HepG2 (cell line): ENCODE measurements at regions not wholly inside any gene's neighbourhood (a gene's known extent, or its start where the extent isn't known, plus 50 kb on each side); places are given as distances from the start of the nearest gene placed in this dataset.

Source experiments
- ATAC-seq: fragments of 200-7000 bp; cut with Tn5 transposase; 3 replicates; pipeline ENCODE4 v1.9.1; 2020; ENCODE audit warnings: mild to moderate bottlenecking, moderate library complexity
- BruUV-seq: library from RNA; stranded (reverse); fragments of 400-500 nt; replicated peaks from 2 replicates; lab custom pipeline; 2021; lab: Mats Ljungman, UMichigan
- CTCF ChIA-PET: fragments of 300-600 bp; formaldehyde crosslinking; extraction: SDS; loops from one replicate; lab custom pipeline; 2021; ENCODE audit warnings: low total read pairs, inconsistent platforms, low intra/inter-chr PET ratio; lab: Yijun Ruan, JAX
- POLR2A ChIA-PET: fragments of 350-600 bp; sonication (Branson Sonifier 250); formaldehyde crosslinking; loops from one replicate; lab custom pipeline; 2020; ENCODE audit warnings: antibody characterized with exemption, inconsistent platforms; lab: Yijun Ruan, JAX
- DNase-seq: peaks from one replicate; pipeline ENCODE4 v3.0.0-alpha.2; 2015; ENCODE audit warnings: low spot score
- FAIRE-seq: peaks from 3 replicates; lab custom pipeline; 2011; peaks lifted over from hg19 to GRCh38; lab: Jason Lieb, UNC
- H2AFZ ChIP-seq: one replicate; pipeline ENCODE4 v1.6.1; 2011; ENCODE audit warnings: low read length, inconsistent platforms
- H3K27ac ChIP-seq: fragments of 300-600 bp; 3 replicates; pipeline ENCODE4 v1.8.0; 2011; ENCODE audit warnings: mixed run types, mild to moderate bottlenecking, mixed read lengths, low read length, inconsistent platforms; ENCODE audit not compliant: insufficient read depth; ENCODE audit errors: extremely low read length
- H3K27me3 ChIP-seq, 2 experiments: fragments of 200-600 bp in 1 of 2; 2 replicates in 1 of 2; 3 replicates in 1 of 2; pipeline versions ENCODE4 v1.6.0 to v1.8.0; 2011; ENCODE audit warnings: low read length in 2 of 2, mild to moderate bottlenecking in 2 of 2, moderate library complexity in 2 of 2, inconsistent platforms in 1 of 2; ENCODE audit not compliant: insufficient read depth in 2 of 2, control insufficient read depth in 1 of 2
- H3K36me3 ChIP-seq, 2 experiments: fragments of 200-600 bp in 1 of 2; replicated peaks in 1 of 2; 2 replicates in 1 of 2; 3 replicates in 1 of 2; pipeline versions ENCODE4 v1.5.1 to v1.8.0; 2011; ENCODE audit warnings: low read length in 2 of 2, inconsistent platforms in 1 of 2; ENCODE audit not compliant: insufficient read depth in 2 of 2, control insufficient read depth in 1 of 2
- H3K4me1 ChIP-seq: 2 replicates; pipeline ENCODE4 v1.5.1; 2012; ENCODE audit warnings: low read length, inconsistent platforms; ENCODE audit not compliant: insufficient read depth
- H3K4me2 ChIP-seq: 2 replicates; pipeline ENCODE4 v1.6.0; 2011; ENCODE audit warnings: low read depth, low read length, inconsistent platforms
- H3K4me3 ChIP-seq, 3 experiments: fragments of 200-600 bp in 1 of 3; sonication (generic), shearing (Covaris generic) in 1 of 3; replicated peaks in 1 of 3; 2 replicates each; pipeline ENCODE4 v1.5.1; 2011 to 2016; ENCODE audit warnings: low read length in 3 of 3, inconsistent platforms in 2 of 3, low read depth in 2 of 3, mild to moderate bottlenecking in 2 of 3, control low read depth in 1 of 3, mixed read lengths in 1 of 3; ENCODE audit not compliant: insufficient read depth in 1 of 3
- H3K79me2 ChIP-seq: one replicate; pipeline ENCODE4 v1.6.1; 2011; ENCODE audit warnings: low read length, inconsistent platforms; ENCODE audit not compliant: insufficient read depth
- H3K9ac ChIP-seq: 2 replicates; pipeline ENCODE4 v1.6.0; 2011; ENCODE audit warnings: mild to moderate bottlenecking, low read depth, low read length, inconsistent platforms; ENCODE audit not compliant: insufficient read depth
- H3K9me3 ChIP-seq: 2 replicates; pipeline ENCODE4 v1.5.1; 2012; ENCODE audit warnings: mild to moderate bottlenecking, low read length
- H4K20me1 ChIP-seq: 2 replicates; pipeline ENCODE4 v1.6.0; 2011; ENCODE audit warnings: inconsistent platforms, mild to moderate bottlenecking, low read length, moderate library complexity; ENCODE audit not compliant: insufficient read depth
- AGO2 ChIP-seq: fragments of 200-400 bp; formaldehyde crosslinking; optimal IDR thresholded peaks from 2 replicates; pipeline ENCODE3; 2017; ENCODE audit warnings: mild to moderate bottlenecking, low read depth, low read length, moderate library complexity
- NFE2L1 ChIP-seq: sonication (generic); formaldehyde crosslinking; IDR thresholded peaks from 2 replicates; pipeline ENCODE4 v1.4.0; 2020; ENCODE audit warnings: missing genetic modification reagents, mild to moderate bottlenecking, borderline replicate concordance
- SMC3 ChIP-seq: IDR thresholded peaks from 2 replicates; pipeline ENCODE4 v1.6.1; 2011; ENCODE audit warnings: low read length, improper control_type of control experiment
- STAG1 ChIP-seq: sonication (generic); formaldehyde crosslinking; IDR thresholded peaks from 2 replicates; pipeline ENCODE4 v1.4.0; 2020; ENCODE audit warnings: missing genetic modification reagents
- TBL1XR1 ChIP-seq: fragments of 150-350 bp; IDR thresholded peaks from 2 replicates; pipeline ENCODE4 v1.6.1; 2014; ENCODE audit warnings: borderline replicate concordance, low read length; ENCODE audit not compliant: partially characterized antibody
- ZBTB38 ChIP-seq: sonication (generic); formaldehyde crosslinking; IDR thresholded peaks from 2 replicates; pipeline ENCODE4 v1.5.1; 2020; ENCODE audit warnings: mild to moderate bottlenecking, missing genetic modification reagents
- ZNF460 ChIP-seq: sonication (generic); formaldehyde crosslinking; IDR thresholded peaks from 2 replicates; pipeline ENCODE4 v1.5.1; 2020; ENCODE audit warnings: missing genetic modification reagents, mild to moderate bottlenecking, borderline replicate concordance
- ZNF552 ChIP-seq: sonication (generic); formaldehyde crosslinking; IDR thresholded peaks from 2 replicates; pipeline ENCODE4 v1.9.0; 2022; ENCODE audit warnings: missing genetic modification reagents, mild to moderate bottlenecking, borderline replicate concordance
- ZNF670 ChIP-seq: sonication (generic); formaldehyde crosslinking; IDR thresholded peaks from 2 replicates; pipeline ENCODE4 v1.8.0; 2022; ENCODE audit warnings: mild to moderate bottlenecking, missing genetic modification reagents, borderline replicate concordance
- WGBS: methylation state at CpG from one replicate; pipeline ENCODE4 v1.1.6; 2017; ENCODE audit warnings: low lambda C conversion rate; 5-methylcytosine and 5-hydroxymethylcytosine counted together
- in situ Hi-C: cut with HindIII; loops from 2 replicates; pipeline ENCODE4 v1.10.0; 2017; ENCODE audit warnings: low pct_unique_long_range_greater_than_20kb; ENCODE audit not compliant: extremely low pct_ligation_motif_present
- intact Hi-C: fragments of 100-400 bp; cut with micrococcal nuclease; formaldehyde crosslinking; loops from one replicate; pipeline ENCODE4 v1.10.0; 2022; ENCODE audit not compliant: unreplicated experiment
- TF ChIP-seq, protein P1 (sequence below): sonication (generic); formaldehyde crosslinking; IDR thresholded peaks from 2 replicates; pipeline ENCODE4 v1.5.0; 2020; ENCODE audit warnings: mild to moderate bottlenecking, missing genetic modification reagents, moderate library complexity
- TF ChIP-seq, protein P2 (sequence below): sonication (generic); formaldehyde crosslinking; IDR thresholded peaks from 2 replicates; pipeline ENCODE4 v1.8.1; 2023; ENCODE audit warnings: missing genetic modification reagents, inconsistent platforms, borderline replicate concordance
- TF ChIP-seq, protein P3 (sequence below): sonication (generic); formaldehyde crosslinking; IDR thresholded peaks from 2 replicates; pipeline ENCODE4 v1.4.0; 2020; ENCODE audit warnings: mild to moderate bottlenecking, missing genetic modification reagents
- TF ChIP-seq, protein P4 (sequence below): sonication (generic); formaldehyde crosslinking; IDR thresholded peaks from 2 replicates; pipeline ENCODE4 v1.4.0; 2020; ENCODE audit warnings: mild to moderate bottlenecking, missing genetic modification reagents

DNA sequence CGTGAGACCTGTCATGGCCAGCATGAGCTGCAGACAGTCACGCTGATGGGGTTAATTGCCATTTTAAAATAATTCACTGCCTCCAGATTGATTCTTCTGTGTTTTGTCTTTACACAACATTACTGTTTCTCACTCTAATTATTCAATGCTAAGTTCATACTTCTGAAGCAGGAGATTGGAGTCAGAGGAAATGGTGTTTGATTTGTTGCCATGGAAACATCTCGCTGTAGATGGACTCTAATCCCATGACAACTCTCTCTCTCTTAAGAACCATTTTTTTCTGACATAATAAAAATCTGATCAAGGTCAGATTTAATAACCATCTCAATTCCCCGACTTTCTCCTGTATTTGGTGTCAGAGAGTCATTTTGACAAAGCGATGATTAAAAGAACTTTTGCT lies 209.0 kb downstream of the IDS start:
- Histone ChIP-seq H3K9me3 (no peaks in the 10 kb centered on the region), H3K4me2 (no peak overlapping the region), H3K4me1 (no peaks in the 10 kb centered on the region), H3K79me2 (no peaks in the 10 kb centered on the region), H4K20me1 (no peaks in the 10 kb centered on the region), H3K27ac (no peak overlapping the region), H3K36me3 (no peaks in the 10 kb centered on the region), H3K9ac (no peak overlapping the region), H3K4me3 (no peak overlapping the region), H3K27me3 (no peaks in the 10 kb centered on the region), H2AFZ (no peak overlapping the region)
- 33% methylated on average over 5 of the region's 5 CpGs for WGBS
- no peak for DNase-seq
- ChIA-PET POLR2A (no interaction called here), CTCF (no interaction called here)
- in situ Hi-C loops (loop anchor here (25.0 kb wide), 1 partner anchor 1234 kb away; no protein-coding TSS in a partner anchor), intact Hi-C loops (no loop called here)
- FAIRE-seq: no peak
- no peak for ATAC-seq
- no peak for TF ChIP-seq ZNF552
- no TSS peak for BruUV-seq

DNA sequence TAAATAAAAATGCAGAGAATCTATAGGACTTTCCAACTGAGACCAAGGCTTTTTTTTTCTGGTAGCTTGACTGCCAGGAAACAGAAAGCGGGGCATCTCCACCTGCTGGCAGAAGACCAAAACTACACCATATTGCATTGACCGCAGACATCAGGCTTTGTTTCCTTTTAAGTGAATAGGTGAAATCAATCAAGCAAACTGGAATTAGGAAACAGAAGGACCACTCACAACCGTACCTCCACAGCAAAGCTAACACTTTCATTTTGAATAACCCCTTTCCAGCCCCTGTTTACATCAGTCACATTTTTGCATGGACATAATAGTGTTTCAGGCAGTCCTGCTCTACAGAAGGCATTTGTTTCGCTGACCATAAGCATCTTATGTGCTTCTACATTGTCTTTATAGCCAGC lies 218.2 kb downstream of the IDS start:
- BruUV-seq: no TSS peak
- in situ Hi-C loops (loop anchor here (25.0 kb wide), 1 partner anchor 1225 kb away; no protein-coding TSS in a partner anchor), intact Hi-C loops (no loop called here)
- H3K9ac ChIP-seq: no peak overlapping the region
- no peaks in the 10 kb centered on the region for H4K20me1 ChIP-seq
- FAIRE-seq (peak; percentile 77), ATAC-seq (peak; percentile 41; the same call in 1 of the 3 replicates), DNase-seq (peak; percentile 11)
- POLR2A ChIA-PET: no interaction called here
- no peak overlapping the region for H2AFZ ChIP-seq
- H3K36me3 ChIP-seq: no peaks in the 10 kb centered on the region
- CTCF ChIA-PET: interaction anchor here (1.3 to 1.4 kb wide), 2 partner anchors 1194 to 1237 kb away, joined by 3 to 11 read pairs; no protein-coding TSS in a partner anchor
- no peaks in the 10 kb centered on the region for H3K79me2 ChIP-seq
- H3K4me3 ChIP-seq: no peak overlapping the region
- no peaks in the 10 kb centered on the region for H3K27me3 ChIP-seq
- no peaks in the 10 kb centered on the region for H3K9me3 ChIP-seq
- WGBS: no CpG with 5 or more reads among the region's 4 CpGs
- no peak overlapping the region for H3K27ac ChIP-seq
- H3K4me2 ChIP-seq: no peak overlapping the region
- H3K4me1 ChIP-seq: no peaks in the 10 kb centered on the region
- TF ChIP-seq, protein P1, sequence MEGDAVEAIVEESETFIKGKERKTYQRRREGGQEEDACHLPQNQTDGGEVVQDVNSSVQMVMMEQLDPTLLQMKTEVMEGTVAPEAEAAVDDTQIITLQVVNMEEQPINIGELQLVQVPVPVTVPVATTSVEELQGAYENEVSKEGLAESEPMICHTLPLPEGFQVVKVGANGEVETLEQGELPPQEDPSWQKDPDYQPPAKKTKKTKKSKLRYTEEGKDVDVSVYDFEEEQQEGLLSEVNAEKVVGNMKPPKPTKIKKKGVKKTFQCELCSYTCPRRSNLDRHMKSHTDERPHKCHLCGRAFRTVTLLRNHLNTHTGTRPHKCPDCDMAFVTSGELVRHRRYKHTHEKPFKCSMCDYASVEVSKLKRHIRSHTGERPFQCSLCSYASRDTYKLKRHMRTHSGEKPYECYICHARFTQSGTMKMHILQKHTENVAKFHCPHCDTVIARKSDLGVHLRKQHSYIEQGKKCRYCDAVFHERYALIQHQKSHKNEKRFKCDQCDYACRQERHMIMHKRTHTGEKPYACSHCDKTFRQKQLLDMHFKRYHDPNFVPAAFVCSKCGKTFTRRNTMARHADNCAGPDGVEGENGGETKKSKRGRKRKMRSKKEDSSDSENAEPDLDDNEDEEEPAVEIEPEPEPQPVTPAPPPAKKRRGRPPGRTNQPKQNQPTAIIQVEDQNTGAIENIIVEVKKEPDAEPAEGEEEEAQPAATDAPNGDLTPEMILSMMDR: peak; percentile 61
- TF ChIP-seq, protein P2, sequence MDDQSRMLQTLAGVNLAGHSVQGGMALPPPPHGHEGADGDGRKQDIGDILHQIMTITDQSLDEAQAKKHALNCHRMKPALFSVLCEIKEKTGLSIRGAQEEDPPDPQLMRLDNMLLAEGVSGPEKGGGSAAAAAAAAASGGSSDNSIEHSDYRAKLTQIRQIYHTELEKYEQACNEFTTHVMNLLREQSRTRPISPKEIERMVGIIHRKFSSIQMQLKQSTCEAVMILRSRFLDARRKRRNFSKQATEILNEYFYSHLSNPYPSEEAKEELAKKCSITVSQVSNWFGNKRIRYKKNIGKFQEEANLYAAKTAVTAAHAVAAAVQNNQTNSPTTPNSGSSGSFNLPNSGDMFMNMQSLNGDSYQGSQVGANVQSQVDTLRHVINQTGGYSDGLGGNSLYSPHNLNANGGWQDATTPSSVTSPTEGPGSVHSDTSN: no peak
- TF ChIP-seq SMC3 (peak; percentile 45), NFE2L1 (CRISPR knock-in tag) (no peak), AGO2 (no peak), TBL1XR1 (no peak), ZNF670 (CRISPR knock-in tag) (no peak), ZNF460 (no peak), ZBTB38 (no peak), STAG1 (CRISPR knock-in tag) (peak; percentile 51)
- TF ChIP-seq, protein P3, sequence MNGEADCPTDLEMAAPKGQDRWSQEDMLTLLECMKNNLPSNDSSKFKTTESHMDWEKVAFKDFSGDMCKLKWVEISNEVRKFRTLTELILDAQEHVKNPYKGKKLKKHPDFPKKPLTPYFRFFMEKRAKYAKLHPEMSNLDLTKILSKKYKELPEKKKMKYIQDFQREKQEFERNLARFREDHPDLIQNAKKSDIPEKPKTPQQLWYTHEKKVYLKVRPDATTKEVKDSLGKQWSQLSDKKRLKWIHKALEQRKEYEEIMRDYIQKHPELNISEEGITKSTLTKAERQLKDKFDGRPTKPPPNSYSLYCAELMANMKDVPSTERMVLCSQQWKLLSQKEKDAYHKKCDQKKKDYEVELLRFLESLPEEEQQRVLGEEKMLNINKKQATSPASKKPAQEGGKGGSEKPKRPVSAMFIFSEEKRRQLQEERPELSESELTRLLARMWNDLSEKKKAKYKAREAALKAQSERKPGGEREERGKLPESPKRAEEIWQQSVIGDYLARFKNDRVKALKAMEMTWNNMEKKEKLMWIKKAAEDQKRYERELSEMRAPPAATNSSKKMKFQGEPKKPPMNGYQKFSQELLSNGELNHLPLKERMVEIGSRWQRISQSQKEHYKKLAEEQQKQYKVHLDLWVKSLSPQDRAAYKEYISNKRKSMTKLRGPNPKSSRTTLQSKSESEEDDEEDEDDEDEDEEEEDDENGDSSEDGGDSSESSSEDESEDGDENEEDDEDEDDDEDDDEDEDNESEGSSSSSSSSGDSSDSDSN (CRISPR knock-in tag): no peak
- TF ChIP-seq, protein P4, sequence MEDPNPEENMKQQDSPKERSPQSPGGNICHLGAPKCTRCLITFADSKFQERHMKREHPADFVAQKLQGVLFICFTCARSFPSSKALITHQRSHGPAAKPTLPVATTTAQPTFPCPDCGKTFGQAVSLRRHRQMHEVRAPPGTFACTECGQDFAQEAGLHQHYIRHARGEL (CRISPR knock-in tag): no peak
